HEK293 (cell line): ENCODE measurements at regions not wholly inside any gene's neighbourhood (a gene's known extent, or its start where the extent isn't known, plus 50 kb on each side); places are given as distances from the start of the nearest gene placed in this dataset.

Experiments
- KLF16 ChIP-seq: fragments of 450-650 bp; formaldehyde crosslinking; IDR thresholded peaks from 2 replicates; pipeline ENCODE4 v1.5.1; 2017; ENCODE audit warnings: missing biosample characterization, missing genetic modification characterization
- TF ChIP-seq, protein P1 (sequence below): fragments of 450-650 bp; formaldehyde crosslinking; IDR thresholded peaks from 2 replicates; pipeline ENCODE4 v1.5.1; 2016; ENCODE audit warnings: missing biosample characterization, missing genetic modification characterization

- TF ChIP-seq, protein P1, sequence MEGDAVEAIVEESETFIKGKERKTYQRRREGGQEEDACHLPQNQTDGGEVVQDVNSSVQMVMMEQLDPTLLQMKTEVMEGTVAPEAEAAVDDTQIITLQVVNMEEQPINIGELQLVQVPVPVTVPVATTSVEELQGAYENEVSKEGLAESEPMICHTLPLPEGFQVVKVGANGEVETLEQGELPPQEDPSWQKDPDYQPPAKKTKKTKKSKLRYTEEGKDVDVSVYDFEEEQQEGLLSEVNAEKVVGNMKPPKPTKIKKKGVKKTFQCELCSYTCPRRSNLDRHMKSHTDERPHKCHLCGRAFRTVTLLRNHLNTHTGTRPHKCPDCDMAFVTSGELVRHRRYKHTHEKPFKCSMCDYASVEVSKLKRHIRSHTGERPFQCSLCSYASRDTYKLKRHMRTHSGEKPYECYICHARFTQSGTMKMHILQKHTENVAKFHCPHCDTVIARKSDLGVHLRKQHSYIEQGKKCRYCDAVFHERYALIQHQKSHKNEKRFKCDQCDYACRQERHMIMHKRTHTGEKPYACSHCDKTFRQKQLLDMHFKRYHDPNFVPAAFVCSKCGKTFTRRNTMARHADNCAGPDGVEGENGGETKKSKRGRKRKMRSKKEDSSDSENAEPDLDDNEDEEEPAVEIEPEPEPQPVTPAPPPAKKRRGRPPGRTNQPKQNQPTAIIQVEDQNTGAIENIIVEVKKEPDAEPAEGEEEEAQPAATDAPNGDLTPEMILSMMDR (tag by site-specific recombination), result no peak
- no peak for TF ChIP-seq KLF16
Measured at GRCh38 chr6:137989664-137990063, 117.6 kb downstream of the PERP start.
